GM12864 (cell line): ENCODE measurements at regions not wholly inside any gene's neighbourhood (a gene's known extent, or its start where the extent isn't known, plus 50 kb on each side); places are given as distances from the start of the nearest gene placed in this dataset.
"Not testable (repeated sequence)": the region's sequence is repeated elsewhere in the genome, so short reads cannot be mapped to it uniquely, and the experiment has no call there.

Experiments used
- DNase-seq: peaks from one replicate; pipeline ENCODE4 v3.0.0-alpha.2; 2011; ENCODE audit warnings: low read depth
- H3K4me3 ChIP-seq: 2 replicates; pipeline ENCODE4 v1.5.1; 2011; ENCODE audit warnings: mild to moderate bottlenecking, low read depth, low read length, control low read depth
- TF ChIP-seq, protein P1 (sequence below): IDR thresholded peaks from 2 replicates; pipeline ENCODE4 v1.5.1; 2011; ENCODE audit warnings: low read depth, mild to moderate bottlenecking, moderate library complexity, low read length, control low read depth, inconsistent platforms; ENCODE audit errors: missing control alignments

DNA sequence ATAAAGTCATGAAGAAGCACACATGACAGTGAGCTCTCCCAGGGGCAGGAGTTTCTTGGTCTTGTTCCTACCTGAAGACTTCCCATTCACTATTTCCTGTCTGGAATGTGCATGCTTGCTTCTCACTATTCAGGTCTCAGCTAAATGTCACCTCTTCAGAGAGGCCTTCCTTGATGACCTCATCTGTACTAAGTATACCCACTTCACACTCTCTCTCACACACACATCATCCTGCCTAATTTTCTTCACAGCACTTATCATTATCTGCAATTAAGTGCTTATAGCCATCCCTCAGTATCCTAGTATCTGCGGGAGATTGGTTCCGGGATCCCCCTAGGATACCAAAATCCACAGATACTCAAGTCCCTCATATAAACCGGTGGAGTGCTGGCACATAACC, 146.4 kb upstream of the IVNS1ABP start:
- DNase-seq: no peak
- TF ChIP-seq, protein P1, sequence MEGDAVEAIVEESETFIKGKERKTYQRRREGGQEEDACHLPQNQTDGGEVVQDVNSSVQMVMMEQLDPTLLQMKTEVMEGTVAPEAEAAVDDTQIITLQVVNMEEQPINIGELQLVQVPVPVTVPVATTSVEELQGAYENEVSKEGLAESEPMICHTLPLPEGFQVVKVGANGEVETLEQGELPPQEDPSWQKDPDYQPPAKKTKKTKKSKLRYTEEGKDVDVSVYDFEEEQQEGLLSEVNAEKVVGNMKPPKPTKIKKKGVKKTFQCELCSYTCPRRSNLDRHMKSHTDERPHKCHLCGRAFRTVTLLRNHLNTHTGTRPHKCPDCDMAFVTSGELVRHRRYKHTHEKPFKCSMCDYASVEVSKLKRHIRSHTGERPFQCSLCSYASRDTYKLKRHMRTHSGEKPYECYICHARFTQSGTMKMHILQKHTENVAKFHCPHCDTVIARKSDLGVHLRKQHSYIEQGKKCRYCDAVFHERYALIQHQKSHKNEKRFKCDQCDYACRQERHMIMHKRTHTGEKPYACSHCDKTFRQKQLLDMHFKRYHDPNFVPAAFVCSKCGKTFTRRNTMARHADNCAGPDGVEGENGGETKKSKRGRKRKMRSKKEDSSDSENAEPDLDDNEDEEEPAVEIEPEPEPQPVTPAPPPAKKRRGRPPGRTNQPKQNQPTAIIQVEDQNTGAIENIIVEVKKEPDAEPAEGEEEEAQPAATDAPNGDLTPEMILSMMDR: no peak
- H3K4me3 ChIP-seq: no peak overlapping the region

DNA sequence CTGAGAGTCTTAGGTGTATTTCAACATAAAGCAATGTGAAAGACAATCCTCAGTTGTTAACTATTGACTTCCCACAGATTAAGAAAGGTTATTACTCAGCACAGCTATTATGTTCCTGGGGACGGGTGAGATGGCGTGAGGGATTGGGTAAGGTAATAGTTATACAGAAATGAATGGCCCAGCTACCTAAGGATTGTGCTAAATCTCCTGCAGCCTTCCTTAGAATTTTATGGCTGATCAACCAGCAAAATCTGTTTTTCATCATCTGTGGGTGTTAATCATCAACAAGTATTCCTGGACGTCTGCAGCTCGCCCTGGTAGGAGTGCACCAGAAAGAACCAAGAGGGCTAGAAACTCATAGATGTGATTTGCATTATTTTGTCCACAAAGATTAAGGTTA, 146.0 kb upstream of the IVNS1ABP start:
- TF ChIP-seq, protein P1: no peak
- H3K4me3 ChIP-seq: no peak overlapping the region
- no peak for DNase-seq

DNA sequence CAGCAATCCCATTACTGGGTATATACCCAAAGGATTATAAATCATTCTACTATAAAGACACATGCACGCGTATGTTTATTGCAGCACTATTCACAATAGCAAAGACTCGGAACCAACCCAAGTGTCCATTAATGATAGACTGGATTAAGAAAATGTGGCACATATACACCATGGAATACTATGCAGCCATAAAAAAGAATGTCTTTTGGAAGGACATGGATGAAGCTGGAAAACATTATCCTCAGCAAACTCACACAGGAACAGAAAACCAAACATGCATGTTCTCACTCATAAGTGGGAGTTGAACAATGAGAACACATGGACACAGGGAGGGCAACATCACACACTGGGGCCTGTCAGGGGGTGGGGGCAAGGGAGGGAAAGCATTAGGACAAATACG, 143.7 kb upstream of the IVNS1ABP start:
- not testable (repeated sequence) for DNase-seq, H3K4me3 ChIP-seq

DNA sequence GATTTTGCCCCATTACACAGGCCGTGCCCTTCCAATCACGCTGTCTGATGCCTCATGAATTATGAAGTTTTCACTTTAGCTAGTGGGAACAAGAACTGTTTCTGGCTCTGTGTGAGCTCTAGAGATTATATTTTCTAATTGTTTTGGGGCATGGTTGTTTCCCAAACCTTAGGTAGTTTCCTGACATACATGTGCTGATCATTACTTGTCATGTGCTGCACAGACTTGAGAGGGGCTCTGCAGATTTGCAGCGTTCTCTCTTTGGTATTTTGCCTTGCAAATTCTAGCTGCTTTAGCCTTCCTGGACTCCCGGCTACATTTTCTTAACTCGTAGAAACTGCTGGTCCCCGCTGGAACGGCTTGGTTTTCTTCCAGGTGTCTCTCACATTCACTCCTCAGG, 142.1 kb upstream of the IVNS1ABP start:
- TF ChIP-seq, protein P1: no peak
- no peak for DNase-seq

DNA sequence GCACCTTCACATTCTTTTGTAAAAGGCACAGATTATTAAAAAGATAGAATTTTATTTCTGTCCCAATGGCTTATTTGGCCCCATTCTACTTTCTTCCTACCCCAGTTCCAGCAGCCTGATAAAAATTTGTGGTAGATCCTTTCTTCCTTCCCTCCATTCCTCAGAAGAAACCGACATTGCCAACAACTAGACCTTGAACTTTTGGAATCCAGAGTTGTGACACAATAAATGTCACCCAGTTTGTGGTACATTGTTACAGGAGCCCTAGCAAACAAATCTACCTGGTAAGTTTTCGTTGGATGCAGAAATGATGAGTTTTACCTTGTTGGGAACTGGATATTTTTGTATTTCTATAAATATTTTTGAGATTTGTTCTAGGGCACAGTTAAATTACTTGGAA, 141.6 kb upstream of the IVNS1ABP start:
- TF ChIP-seq, protein P1: no peak
- no peak for DNase-seq
- H3K4me3 ChIP-seq: no peak overlapping the region

More for the DNA sequence above, 142.1 kb upstream of the IVNS1ABP start:
- no peak overlapping the region for H3K4me3 ChIP-seq

DNA sequence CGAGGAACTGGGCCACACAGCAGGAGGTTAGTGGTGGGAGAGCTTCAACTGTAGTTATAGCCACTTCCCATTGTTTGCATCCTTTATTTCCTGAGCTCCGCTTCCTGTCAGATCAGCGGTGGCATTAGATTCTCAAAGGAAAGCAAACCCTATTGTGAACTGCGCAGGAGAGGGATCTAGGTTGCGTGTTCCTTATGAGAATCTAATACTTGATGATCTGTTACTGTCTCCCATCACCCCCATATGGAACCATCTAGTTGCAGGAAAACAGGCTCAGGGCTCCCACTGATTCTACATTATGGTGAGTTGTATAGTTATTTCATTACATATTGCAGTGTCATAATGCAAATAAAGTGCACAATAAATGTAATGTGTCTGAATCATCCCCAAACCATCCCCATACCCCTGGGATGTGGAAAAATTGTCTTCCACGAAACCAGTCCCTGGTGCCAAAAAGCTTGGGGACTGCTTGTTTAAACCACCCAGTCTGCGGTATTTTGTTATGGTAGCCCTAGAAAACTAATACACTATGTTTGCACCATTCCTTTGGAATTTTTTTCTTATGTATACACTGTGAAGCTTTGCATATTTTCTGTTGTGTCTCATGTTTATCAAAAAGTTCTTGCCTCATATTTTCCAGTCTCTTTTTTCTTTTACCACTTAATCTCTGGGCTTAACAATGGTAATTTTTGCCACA, 136.6 kb upstream of the IVNS1ABP start:
- DNase-seq: no peak
- TF ChIP-seq, protein P1: no peak
- H3K4me3 ChIP-seq: no peak overlapping the region

DNA sequence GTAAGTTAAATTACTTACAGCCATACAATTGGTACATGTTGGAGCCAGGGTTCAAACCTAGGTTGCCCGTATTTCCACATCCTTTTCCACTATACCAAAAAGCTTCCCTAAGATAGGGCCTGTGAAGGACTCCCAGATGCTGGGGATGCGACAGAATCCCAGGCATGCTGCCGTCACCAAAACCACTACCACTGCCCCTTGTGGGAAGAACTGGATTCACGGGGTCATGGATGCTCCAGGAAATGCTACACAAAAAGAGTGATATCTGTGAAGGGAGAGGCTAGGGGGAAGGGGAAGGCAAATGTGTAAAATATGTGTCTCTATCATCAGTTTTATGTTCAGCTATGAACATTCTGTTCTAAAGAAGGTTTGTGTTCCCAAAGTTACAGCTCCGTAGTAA, 133.9 kb upstream of the IVNS1ABP start:
- TF ChIP-seq, protein P1: no peak

More for the DNA sequence above, 133.9 kb upstream of the IVNS1ABP start:
- DNase-seq: no peak
- H3K4me3 ChIP-seq: no peak overlapping the region
